K562 (cell line): ENCODE measurements at regions not wholly inside any gene's neighbourhood (a gene's known extent, or its start where the extent isn't known, plus 50 kb on each side); places are given as distances from the start of the nearest gene placed in this dataset.

ENCODE experiments used
- TFAM ChIP-seq: fragments of 250-450 bp; sonication (Bioruptor Pico); conservative IDR thresholded peaks from 2 replicates; pipeline ENCODE4 v1.5.0; 2021; ENCODE audit warnings: mild to moderate bottlenecking, moderate library complexity
- TF ChIP-seq, protein P1 (sequence below): fragments of 450-650 bp; IDR thresholded peaks from 2 replicates; pipeline ENCODE4 v1.6.1; 2016; ENCODE audit warnings: mild to moderate bottlenecking, moderate library complexity
- TF ChIP-seq, protein P2 (sequence below): sonication (generic); formaldehyde crosslinking; IDR thresholded peaks from 2 replicates; pipeline ENCODE4 v1.8.0; 2023; ENCODE audit warnings: mild to moderate bottlenecking, missing genetic modification reagents

DNA sequence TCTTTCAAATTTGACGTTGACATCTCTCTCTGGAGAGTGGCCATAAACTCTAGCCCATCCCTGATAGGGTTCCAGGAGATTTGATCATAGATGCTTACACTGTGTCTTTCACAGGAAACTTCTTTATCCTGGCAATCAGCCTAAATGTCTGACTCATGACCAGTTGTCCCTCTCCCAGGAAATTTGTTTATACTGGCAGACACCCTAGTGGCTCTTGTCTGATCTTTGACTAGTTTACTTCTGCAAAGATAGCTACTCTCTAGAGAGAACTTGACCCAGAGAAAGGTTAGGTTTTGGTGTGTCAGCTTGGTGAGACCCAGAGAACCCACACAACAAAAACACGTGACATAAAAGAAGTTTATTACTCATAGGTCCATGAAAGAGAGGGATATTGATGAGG lies 509.8 kb downstream of the CENPC start (continued):
- TF ChIP-seq, protein P1, sequence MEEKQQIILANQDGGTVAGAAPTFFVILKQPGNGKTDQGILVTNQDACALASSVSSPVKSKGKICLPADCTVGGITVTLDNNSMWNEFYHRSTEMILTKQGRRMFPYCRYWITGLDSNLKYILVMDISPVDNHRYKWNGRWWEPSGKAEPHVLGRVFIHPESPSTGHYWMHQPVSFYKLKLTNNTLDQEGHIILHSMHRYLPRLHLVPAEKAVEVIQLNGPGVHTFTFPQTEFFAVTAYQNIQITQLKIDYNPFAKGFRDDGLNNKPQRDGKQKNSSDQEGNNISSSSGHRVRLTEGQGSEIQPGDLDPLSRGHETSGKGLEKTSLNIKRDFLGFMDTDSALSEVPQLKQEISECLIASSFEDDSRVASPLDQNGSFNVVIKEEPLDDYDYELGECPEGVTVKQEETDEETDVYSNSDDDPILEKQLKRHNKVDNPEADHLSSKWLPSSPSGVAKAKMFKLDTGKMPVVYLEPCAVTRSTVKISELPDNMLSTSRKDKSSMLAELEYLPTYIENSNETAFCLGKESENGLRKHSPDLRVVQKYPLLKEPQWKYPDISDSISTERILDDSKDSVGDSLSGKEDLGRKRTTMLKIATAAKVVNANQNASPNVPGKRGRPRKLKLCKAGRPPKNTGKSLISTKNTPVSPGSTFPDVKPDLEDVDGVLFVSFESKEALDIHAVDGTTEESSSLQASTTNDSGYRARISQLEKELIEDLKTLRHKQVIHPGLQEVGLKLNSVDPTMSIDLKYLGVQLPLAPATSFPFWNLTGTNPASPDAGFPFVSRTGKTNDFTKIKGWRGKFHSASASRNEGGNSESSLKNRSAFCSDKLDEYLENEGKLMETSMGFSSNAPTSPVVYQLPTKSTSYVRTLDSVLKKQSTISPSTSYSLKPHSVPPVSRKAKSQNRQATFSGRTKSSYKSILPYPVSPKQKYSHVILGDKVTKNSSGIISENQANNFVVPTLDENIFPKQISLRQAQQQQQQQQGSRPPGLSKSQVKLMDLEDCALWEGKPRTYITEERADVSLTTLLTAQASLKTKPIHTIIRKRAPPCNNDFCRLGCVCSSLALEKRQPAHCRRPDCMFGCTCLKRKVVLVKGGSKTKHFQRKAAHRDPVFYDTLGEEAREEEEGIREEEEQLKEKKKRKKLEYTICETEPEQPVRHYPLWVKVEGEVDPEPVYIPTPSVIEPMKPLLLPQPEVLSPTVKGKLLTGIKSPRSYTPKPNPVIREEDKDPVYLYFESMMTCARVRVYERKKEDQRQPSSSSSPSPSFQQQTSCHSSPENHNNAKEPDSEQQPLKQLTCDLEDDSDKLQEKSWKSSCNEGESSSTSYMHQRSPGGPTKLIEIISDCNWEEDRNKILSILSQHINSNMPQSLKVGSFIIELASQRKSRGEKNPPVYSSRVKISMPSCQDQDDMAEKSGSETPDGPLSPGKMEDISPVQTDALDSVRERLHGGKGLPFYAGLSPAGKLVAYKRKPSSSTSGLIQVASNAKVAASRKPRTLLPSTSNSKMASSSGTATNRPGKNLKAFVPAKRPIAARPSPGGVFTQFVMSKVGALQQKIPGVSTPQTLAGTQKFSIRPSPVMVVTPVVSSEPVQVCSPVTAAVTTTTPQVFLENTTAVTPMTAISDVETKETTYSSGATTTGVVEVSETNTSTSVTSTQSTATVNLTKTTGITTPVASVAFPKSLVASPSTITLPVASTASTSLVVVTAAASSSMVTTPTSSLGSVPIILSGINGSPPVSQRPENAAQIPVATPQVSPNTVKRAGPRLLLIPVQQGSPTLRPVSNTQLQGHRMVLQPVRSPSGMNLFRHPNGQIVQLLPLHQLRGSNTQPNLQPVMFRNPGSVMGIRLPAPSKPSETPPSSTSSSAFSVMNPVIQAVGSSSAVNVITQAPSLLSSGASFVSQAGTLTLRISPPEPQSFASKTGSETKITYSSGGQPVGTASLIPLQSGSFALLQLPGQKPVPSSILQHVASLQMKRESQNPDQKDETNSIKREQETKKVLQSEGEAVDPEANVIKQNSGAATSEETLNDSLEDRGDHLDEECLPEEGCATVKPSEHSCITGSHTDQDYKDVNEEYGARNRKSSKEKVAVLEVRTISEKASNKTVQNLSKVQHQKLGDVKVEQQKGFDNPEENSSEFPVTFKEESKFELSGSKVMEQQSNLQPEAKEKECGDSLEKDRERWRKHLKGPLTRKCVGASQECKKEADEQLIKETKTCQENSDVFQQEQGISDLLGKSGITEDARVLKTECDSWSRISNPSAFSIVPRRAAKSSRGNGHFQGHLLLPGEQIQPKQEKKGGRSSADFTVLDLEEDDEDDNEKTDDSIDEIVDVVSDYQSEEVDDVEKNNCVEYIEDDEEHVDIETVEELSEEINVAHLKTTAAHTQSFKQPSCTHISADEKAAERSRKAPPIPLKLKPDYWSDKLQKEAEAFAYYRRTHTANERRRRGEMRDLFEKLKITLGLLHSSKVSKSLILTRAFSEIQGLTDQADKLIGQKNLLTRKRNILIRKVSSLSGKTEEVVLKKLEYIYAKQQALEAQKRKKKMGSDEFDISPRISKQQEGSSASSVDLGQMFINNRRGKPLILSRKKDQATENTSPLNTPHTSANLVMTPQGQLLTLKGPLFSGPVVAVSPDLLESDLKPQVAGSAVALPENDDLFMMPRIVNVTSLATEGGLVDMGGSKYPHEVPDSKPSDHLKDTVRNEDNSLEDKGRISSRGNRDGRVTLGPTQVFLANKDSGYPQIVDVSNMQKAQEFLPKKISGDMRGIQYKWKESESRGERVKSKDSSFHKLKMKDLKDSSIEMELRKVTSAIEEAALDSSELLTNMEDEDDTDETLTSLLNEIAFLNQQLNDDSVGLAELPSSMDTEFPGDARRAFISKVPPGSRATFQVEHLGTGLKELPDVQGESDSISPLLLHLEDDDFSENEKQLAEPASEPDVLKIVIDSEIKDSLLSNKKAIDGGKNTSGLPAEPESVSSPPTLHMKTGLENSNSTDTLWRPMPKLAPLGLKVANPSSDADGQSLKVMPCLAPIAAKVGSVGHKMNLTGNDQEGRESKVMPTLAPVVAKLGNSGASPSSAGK = no peak
- no peak for TF ChIP-seq TFAM
- TF ChIP-seq, protein P2, sequence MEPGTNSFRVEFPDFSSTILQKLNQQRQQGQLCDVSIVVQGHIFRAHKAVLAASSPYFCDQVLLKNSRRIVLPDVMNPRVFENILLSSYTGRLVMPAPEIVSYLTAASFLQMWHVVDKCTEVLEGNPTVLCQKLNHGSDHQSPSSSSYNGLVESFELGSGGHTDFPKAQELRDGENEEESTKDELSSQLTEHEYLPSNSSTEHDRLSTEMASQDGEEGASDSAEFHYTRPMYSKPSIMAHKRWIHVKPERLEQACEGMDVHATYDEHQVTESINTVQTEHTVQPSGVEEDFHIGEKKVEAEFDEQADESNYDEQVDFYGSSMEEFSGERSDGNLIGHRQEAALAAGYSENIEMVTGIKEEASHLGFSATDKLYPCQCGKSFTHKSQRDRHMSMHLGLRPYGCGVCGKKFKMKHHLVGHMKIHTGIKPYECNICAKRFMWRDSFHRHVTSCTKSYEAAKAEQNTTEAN (CRISPR knock-in tag) = no peak
